Amniotic stem cell (primary cell): ENCODE measurements at regions not wholly inside any gene's neighbourhood (a gene's known extent, or its start where the extent isn't known, plus 50 kb on each side); places are given as distances from the start of the nearest gene placed in this dataset.
A peak's percentile ranks its signal among the peaks of the same experiment; 100 is the strongest.

Source experiments
- DNase-seq: peaks from one replicate; lab custom pipeline; 2025; lab: John Stamatoyannopoulos, UW

DNA sequence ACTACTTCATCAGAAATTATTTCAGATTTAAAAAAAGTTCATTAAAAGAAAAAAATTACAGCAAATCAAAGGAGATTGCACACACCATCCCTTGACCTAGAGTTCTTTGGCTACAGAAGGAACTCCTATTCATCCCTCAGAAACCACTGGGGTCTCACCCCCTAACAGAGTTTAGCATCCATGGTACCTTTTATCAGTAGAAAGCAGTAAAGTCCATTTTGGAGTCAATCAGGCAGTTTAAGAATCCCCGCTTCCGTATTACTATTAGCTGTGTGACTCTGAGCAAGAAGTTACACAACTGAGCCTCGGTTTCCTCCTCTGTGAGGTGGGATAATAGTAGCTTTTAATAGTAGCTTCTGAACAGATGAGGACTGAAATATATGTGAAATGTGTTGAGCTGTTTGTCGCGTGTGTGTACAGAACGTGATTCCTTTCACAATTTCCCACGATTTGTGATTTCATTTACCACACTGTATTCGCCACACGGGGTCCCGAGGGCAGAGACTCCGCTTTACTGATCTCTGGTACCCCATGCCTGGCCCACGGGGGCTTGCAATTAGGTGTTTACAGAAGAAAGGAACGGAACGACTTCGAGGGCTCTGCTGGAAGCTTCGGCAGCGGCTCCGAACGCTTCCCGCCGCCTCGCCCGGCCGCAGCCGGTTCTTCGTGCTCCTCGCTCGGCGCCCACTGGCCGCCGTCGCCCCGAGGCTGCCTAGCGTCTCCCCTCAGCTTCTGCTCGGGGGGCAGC lies 72.5 kb upstream of the ZBED5 start:
- no peak for DNase-seq

DNA sequence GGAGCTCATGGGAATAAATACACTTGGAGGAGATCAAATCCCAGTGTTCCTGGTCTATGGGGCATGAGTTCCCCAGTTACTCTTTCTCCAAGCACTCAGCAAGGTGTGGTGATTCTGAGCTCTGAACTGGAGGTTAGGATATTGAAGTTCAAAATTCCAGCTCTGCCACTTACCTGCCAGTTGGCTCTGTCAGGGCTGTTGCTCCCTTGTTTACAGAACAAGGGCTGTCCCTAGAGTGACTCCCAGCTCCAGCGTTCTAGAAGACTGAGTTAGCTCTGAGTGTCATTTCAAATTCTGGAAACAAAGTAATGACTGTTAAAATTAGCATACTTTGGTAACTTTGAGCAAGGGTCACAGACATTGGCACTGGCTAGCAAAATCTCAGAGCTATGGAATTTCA lies 69.7 kb upstream of the ZBED5 start:
- DNase-seq = no peak

DNA sequence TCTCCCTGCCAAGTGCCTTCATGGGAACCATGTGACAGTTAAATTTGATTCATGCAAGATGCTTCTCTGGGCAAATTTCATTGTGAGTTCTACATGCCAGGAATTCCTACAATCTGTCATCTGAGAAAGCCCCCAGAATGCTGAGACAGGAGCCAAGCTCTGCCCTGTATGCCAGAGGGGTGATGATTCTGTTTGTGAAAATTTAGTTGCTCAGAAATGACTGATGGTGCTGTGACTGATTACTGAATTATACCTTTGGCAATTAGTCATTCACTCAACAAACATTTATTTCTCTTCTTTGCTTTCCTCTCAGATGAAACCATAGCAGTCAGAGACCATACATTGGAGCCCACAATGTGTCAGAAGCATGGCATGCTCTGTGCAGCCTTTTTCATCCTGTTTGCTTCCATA lies 69.0 kb upstream of the ZBED5 start:
- DNase-seq = no peak

DNA sequence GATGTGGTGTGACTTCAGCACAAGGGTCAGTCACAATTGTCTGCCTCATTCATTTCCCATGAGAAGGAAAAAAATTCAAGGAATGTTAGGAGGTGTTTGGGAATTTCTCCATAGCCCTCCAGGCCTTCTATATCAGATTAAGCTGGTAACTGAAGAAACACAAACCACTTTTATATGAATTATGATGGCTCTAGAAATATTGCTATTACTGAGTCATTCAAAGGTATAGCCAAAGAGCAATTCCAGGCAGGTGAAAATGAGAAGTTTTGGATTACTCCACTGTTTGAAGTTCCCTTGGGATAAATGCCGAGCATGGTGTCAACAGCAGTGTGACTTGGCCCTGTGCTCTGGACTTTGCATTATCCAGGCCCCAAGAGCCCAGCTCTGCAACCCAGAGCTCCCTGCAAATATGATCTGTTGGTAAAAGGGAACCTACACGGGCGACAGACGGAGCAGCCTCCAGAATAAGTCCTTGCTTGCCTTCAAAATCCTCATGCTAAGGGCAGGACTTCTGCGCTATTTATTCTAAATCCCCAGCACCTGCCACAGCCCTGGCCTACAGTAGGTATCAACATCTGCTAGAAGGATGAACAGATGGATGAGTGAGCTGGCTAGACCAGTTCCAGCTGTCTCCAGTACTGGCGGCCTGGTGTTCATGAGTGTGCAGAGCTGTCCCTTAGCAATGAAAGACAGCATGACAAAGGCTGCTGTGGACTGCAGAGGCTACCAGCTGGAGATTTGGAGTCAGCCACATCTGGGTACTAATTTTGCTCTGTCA lies 67.5 kb upstream of the ZBED5 start:
- DNase-seq = no peak

DNA sequence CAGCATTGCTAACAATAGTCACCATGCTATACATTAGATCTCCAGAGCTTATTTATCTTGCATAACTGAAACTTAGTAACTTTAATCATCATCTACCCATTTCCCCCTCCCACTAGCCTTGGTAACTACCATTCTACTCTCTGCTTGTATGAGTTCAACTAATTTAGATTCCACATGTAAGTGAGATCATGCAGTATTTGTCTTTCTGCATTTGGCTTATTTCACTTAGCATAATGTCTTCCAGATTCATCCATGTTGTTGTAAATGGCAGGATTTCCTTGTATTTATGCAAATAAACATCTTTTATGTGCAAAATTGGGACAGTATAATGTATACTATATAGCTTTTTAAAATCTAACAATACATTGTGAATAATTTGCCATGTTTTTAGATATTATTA lies 66.0 kb upstream of the ZBED5 start:
- no peak for DNase-seq

DNA sequence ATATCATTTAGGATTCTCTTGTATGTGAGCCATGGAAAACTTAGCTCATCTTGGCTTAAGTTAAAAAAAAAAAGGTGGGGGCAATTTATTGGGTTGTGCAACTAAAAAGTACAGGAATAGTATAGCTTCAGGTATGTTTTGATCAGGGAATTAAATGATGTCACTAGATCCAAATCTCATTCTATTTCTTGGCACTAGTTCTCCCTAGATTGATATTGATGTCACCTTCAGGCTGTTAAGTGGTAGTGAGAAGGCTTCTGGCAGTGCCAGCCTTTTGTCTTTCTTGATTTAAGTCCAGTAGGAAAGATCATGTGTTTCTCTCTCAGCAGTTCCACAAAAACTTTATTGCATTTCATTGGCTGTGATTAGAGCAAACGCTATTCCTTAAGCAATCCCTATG lies 65.0 kb upstream of the ZBED5 start:
- DNase-seq = no peak

DNA sequence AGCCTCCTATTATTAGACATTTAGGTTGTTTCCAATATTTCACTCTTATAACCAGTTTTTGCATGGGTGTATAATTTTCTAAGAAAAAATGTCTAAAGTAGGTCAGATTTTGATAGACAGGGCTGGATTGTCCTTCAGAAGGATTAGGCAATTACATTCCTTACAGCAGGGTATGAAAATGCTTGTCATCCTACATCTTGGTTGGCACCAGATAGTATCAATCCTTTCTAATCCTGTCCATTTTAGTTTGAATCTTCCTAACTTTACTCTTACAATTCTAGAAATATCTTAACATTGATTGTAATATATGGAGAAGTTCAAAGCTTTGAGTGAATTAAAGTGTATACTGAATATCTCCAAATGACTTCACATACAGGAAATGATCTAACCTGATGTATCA lies 63.0 kb upstream of the ZBED5 start:
- DNase-seq = no peak

DNA sequence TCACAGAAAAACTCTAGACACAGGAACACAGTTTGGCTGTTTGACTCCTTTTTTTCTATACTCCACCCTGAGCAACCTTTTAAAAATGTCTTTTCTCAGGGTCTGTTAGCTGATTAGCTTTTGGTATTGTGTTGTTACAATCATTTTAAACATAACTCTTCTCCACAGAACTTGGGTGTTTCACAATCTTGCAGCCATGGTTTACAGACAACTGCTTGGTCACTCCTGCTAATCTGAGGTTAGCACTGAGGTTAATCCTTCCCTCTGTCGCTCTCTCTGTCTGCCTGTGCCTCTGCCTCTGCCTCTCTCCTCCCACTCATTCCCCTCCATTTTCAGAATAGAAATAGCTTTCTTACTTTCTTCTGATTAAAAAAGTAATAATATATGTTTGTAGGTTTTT lies 62.4 kb upstream of the ZBED5 start:
- DNase-seq = no peak

DNA sequence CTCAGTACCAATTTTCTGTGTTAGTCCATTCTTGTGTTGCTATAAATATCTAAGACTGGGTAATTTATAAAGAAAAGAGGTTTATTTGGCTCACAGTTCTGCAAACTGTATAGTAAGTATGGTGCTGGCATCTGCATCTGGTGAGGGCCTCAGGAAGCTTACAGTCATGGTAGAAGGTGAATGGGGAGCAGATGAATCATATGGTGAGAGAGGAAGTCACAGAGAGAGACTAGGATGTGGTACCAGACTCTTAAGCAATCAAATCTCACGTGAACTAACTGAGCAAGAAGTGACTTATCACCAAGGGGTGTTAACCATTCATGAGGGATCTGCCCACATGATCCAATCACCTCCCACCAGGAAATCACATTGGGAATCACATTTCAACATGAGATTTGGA lies 60.8 kb upstream of the ZBED5 start:
- DNase-seq = no peak

DNA sequence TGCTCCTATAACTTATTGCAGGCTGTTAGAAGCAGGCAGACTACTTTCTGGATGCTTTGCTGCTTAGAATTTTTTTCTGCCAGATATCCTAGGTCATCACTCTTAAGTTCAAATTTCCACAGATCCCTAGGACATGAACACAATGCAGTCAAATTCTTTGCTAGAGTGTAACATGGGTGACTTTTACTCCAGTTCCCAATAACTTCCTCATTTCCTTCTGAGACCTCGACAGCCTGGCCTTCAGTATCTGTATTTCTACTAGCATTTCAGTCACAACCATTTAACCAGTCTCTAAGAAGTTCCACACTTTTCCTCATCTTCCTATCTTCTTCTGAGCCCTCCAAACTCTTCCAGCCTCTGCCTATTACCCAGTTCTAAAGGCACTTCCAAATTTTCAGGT lies 60.4 kb upstream of the ZBED5 start:
- no peak for DNase-seq

DNA sequence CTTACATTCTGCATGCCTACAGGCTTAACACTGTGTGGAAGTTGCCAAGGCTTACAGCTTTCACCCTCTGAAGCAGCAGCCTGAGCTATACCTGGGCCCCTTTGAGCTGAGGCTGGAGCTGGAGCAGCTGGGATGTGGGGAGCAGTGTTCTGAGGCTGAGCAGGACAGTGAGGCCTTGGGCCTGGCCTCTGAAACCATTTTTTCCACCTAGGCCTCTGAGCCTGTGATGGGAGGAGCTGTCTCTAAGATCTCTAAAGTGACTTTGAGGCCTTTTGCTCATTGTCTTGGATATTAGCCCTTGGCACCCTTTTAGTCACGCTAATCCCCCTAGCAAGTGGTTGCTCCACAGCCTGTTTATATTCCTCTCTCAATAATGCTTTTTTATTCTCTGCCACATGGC lies 59.9 kb upstream of the ZBED5 start:
- no peak for DNase-seq

DNA sequence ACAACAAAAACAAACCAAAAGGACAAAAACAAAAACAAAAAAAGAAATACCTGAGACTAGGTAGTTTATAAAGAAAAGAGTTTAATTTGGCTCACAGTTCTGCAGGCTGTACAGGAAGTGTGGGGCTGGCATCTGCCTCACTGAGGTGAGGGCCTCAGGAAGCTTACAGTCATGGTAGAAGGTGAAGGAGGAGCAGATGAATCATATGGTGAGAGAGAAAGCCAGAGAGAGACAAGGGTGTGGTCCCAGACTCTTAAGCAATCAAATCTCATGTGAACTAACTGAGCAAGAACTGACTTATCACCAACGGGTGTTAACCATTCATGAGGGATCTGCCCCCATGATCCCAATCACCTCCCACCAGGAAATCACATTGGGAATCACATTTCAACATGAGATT lies 58.8 kb upstream of the ZBED5 start:
- DNase-seq = no peak

DNA sequence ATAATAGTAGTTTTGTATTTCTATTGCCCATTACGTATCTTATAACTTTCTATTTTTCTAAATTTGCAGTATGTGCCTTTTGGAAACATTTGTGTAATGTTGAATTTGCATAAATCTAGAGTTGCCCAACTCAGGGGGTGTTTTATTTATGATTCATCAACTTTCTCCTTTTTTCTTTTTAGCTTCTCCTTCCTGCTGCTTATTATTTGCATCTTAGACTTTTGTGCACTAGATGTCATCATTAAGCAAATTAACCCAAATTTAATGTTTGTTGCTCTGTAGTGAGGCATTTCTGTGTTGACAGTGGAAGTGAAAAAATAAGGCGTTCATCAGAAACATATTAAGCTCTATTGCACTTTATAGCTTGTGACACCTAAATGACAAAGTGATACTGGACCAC lies 56.2 kb upstream of the ZBED5 start:
- no peak for DNase-seq

DNA sequence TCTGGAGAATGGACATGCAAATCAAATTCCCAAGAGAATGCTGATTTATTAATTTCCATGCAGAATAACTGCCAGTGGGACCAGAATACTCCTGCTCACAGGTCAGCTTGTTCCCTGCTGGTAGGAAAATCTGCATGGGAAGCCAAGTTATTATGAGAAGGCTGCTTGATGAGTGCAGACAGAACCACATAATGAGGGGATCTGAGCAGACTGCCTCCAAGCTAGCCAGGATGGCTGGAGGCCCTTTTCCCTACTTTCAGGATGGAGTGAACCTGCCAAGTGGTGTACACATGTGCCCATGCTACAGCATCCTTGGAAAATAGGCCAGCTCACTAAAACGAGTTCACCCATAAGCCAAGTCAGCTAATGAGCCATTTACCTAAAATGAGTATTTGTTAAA lies 55.2 kb upstream of the ZBED5 start:
- DNase-seq = no peak

DNA sequence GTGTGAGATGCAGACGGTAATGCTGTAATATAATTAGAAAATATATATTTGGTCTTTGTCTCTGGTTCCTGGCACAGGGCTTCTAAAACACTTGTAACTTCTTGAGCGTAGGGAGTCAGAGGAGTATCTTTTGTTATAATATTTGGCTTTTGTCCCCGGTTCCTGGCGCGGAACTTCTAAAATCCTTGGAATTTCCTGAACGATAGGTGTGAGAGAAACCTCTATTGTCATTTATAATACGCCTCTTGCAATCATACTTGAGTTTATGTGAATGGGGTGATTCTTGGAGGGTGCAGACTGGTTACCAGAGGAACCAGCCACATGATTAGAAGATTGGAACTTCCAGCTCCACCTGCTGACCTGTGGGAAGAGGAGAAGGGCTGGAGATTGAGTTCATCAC lies 54.1 kb upstream of the ZBED5 start:
- no peak for DNase-seq

DNA sequence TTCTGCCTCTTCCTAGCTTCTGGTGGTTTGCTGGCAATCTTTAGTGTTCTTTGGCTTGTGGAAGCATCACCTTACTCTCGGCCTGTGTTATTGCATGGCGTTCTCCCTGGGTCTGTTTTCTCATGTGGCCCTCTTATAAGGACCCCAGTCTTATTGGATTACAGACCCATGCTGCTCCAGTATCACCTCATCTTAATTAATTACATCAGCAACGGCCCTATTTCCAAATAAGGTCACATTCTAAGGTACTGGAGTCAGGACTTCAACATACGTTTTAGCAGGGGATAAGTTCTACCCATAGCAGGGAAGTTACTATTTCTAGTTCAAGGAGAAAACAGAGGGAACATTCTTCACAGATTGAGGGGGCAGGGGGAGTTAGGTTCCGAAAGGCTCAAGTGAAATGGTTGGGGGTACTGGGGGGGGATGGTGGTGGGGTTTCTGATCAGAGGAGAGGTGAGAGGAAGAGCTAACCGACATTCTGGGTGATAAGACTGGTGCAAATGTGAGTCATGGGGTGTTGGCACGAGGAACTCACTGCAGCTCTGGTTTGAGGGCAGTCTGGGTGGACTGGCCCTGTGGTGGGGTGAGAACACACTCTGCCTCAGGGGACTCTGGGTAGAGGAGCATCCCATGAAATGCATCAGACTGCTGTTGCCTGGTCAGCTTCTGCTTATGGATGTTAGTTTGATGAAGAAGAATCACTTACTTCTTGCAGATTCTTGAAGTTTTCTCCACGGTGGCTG lies 51.5 kb upstream of the ZBED5 start:
- DNase-seq = no peak

DNA sequence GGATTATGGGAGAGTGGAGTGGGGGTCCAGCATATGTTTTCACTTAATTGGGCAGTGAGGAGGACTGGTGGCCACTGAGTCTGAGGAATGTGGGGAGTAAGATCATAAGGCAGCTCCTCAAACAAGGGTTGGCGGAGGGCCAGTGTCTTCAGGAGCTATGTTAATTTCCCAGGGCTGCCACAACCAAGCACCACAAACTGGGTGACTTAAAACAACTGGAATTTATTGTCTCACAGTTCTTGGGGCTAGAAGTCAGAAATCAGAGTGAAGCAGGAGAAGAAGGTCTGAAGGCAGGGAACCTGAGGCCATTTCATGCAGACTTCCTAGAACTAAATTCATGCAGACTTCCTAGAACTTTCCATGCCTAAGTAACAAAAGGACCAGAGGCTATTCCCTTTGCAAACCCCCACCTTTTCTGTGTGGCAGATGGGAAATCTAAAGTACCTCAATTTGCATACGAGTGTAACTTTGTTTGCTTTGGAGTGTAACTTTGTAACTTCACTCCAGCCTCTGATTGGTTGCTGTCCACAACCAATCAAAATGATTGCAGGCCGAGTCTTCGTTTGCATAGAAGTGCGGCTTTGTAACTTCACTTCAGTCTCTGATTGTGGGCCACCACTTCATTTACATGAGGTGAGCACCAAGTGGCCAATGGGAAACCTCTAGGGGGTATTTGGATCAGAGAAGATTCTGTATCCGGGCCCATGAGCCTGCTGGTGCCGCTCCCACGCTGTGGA lies 50.5 kb upstream of the ZBED5 start:
- peak; percentile 46 for DNase-seq
